ENCODE measurements at regions not wholly inside any gene's neighbourhood (a gene's known extent, or its start where the extent isn't known, plus 50 kb on each side); places are given as distances from the start of the nearest gene placed in this dataset.
"Not testable (repeated sequence)": the region's sequence is repeated elsewhere in the genome, so short reads cannot be mapped to it uniquely, and the experiment has no call there.

DNA sequence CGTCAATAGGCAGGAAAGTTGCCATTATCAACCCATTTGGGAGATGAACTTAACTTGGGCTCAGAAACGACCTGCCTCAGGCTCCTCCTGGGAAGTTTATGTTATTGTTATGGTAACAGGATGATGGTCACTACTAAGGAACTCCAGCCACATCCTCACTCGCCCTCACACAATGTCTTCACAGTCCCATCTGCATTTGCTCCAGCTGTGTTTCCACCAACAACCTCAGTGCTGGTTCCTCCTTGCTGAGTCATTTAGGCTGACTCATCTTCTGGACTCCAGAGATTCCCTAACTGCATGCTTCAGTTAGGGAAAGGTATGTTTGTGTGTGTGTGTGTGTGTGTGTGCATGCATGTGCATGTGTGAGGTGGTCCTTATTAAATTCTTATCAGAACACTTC lies 293.4 kb upstream of the BOD1L1 start:
- TF ChIP-seq, protein P1, sequence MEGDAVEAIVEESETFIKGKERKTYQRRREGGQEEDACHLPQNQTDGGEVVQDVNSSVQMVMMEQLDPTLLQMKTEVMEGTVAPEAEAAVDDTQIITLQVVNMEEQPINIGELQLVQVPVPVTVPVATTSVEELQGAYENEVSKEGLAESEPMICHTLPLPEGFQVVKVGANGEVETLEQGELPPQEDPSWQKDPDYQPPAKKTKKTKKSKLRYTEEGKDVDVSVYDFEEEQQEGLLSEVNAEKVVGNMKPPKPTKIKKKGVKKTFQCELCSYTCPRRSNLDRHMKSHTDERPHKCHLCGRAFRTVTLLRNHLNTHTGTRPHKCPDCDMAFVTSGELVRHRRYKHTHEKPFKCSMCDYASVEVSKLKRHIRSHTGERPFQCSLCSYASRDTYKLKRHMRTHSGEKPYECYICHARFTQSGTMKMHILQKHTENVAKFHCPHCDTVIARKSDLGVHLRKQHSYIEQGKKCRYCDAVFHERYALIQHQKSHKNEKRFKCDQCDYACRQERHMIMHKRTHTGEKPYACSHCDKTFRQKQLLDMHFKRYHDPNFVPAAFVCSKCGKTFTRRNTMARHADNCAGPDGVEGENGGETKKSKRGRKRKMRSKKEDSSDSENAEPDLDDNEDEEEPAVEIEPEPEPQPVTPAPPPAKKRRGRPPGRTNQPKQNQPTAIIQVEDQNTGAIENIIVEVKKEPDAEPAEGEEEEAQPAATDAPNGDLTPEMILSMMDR (IDR thresholded peaks at IDR 0.05) = no peak
- Histone ChIP-seq H3K9me3 (no peaks in the 10 kb centered on the region), H3K27me3 (ENCODE audit: insufficient read depth in 3 of 3, low read length in 2 of 3) (no peaks in the 10 kb centered on the region), H3K36me3 (ENCODE audit: insufficient read depth in 1 of 2, low read depth in 1 of 2) (no peaks in the 10 kb centered on the region), H3K27ac (peak overlapping the region; percentile 16), H3K4me3 (no peak overlapping the region), H3K4me1 (no peaks in the 10 kb centered on the region)
- DNase-seq (peak in 1 of 2 donors; percentile 16), ATAC-seq (peak; percentile 27 to 79 (median 66))
- WGBS, 3 donors = 32 to 39% (median 33%) methylated on average over 3 of the region's 3 CpGs
- intact Hi-C loops (cut with DNase I) = no loop called here

DNA sequence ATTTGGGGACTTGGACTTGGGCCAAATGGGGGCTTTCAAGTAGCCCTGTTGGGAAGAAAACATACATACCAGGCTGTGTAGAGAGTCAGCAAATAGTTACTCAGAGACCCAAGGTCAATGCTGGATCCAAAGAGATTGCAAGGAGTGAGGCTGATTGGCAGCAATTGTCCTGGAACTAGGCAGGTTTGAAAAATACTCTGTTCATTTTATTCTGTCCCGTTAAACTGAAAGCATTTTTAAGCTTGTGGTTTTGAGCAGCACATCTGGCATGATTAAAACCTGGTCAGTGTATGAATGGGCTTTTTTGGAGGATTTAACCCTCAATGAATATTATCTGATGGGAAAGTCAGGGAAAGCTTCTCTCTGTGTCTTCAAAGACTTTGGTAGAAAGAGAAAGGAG lies 294.3 kb upstream of the BOD1L1 start:
- Histone ChIP-seq H3K4me3 (no peak overlapping the region), H3K9me3 (no peaks in the 10 kb centered on the region), H3K27ac (no peak overlapping the region), H3K36me3 (ENCODE audit: insufficient read depth in 1 of 2, low read depth in 1 of 2) (no peaks in the 10 kb centered on the region), H3K4me1 (no peaks in the 10 kb centered on the region), H3K27me3 (ENCODE audit: insufficient read depth in 3 of 3, low read length in 2 of 3) (no peaks in the 10 kb centered on the region)
- intact Hi-C loops (cut with DNase I) = no loop called here
- TF ChIP-seq, protein P1 (IDR thresholded peaks at IDR 0.05) = no peak
- WGBS, 3 donors = 46 to 67% (median 48%) methylated on average over 1 of the region's 1 CpG
- ATAC-seq = no peak
- no peak for DNase-seq

DNA sequence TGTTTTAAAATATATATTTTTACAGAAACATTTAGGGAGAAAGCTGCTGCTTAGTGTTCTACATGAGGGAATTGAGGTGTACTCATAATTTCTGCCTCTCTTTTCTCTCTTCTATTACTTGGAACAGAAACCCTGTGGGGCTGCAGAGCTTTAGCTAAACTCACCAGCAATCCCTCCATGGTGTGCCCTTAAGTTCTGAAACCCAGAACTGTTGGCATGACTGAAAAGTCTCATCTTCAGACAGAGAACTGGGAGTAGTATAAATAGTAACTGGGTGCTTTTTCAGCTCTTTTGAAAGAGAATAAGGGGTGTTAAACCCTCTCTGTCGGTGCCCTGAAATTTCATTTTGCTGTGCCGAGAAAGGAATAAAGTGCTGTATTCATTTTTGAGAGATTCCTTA lies 294.9 kb upstream of the BOD1L1 start:
- DNase-seq (no peak), ATAC-seq (no peak)
- TF ChIP-seq, protein P1 (IDR thresholded peaks at IDR 0.05) = no peak
- Histone ChIP-seq H3K27ac (no peak overlapping the region), H3K36me3 (ENCODE audit: insufficient read depth in 1 of 2, low read depth in 1 of 2) (no peaks in the 10 kb centered on the region), H3K27me3 (ENCODE audit: insufficient read depth in 3 of 3, low read length in 2 of 3) (no peaks in the 10 kb centered on the region), H3K4me3 (no peak overlapping the region), H3K4me1 (no peaks in the 10 kb centered on the region), H3K9me3 (no peaks in the 10 kb centered on the region)
- 77 to 88% (median 86%) methylated on average over 2 of the region's 2 CpGs for WGBS, 3 donors
- intact Hi-C loops (cut with DNase I) = no loop called here

DNA sequence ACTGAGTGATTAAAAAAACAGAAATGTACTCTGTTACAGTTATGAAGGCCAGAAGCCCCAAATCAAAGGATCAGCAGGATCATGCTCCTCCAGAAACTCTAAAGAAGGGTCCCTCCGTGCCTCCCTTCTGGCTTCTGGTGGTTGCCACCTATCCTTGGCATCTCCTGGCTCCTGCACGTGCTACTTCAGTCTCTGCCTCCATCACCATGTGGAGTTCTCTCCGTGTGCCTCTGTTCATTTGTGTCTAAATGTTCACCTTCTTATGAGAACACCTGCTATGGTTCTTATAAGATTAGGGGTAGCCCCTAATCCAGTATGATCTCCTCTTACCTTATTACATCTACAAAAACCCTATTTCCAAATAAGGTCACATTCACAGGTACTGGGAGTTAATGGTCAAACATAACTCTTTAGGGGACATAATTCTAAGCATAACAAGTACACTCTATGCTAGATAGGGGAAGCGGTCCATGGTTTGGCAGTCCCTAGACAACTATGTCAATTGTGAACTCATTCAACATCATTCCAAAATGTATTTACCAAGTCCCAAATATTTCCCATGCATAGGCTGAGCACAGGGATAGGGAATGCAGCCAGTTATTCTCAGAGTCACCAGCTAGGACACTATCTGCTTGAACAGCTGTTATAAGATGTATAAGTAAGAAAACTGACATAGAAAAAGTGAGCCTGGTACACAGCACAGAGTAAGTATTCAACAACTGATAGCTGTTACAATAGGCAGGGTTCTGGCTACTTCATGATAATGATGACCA lies 295.5 kb upstream of the BOD1L1 start:
- ATAC-seq = no peak
- no peaks in the 10 kb centered on the region for H3K9me3 ChIP-seq
- 44 to 53% (median 48%) methylated on average over 4 of the region's 4 CpGs for WGBS, 3 donors
- H3K27me3 ChIP-seq (ENCODE audit: insufficient read depth in 3 of 3, low read length in 2 of 3) = no peaks in the 10 kb centered on the region
- TF ChIP-seq, protein P1 (IDR thresholded peaks at IDR 0.05) = no peak
- intact Hi-C loops (cut with DNase I) = no loop called here
- no peak for DNase-seq
- H3K4me1 ChIP-seq = no peaks in the 10 kb centered on the region
- no peak overlapping the region for H3K27ac ChIP-seq
- H3K36me3 ChIP-seq (ENCODE audit: insufficient read depth in 1 of 2, low read depth in 1 of 2) = no peaks in the 10 kb centered on the region
- H3K4me3 ChIP-seq = no peak overlapping the region

GRCh38 chr4:13924900-13925299 lies 297.4 kb upstream of the BOD1L1 start:
- H3K4me3 ChIP-seq; H3K36me3 ChIP-seq (ENCODE audit: insufficient read depth in 1 of 2, low read depth in 1 of 2); H3K4me1 ChIP-seq; H3K9me3 ChIP-seq; H3K27me3 ChIP-seq (ENCODE audit: insufficient read depth in 3 of 3, low read length in 2 of 3); H3K27ac ChIP-seq; intact Hi-C loops (cut with DNase I); DNase-seq; ATAC-seq: not testable (repeated sequence)
- 60% methylated on average over 1 of the region's 1 CpG; no CpG with 5 or more reads in 2 of the 3 donors for WGBS, 3 donors
